ENCODE measurements at regions not wholly inside any gene's neighbourhood (a gene's known extent, or its start where the extent isn't known, plus 50 kb on each side); places are given as distances from the start of the nearest gene placed in this dataset.

DNA sequence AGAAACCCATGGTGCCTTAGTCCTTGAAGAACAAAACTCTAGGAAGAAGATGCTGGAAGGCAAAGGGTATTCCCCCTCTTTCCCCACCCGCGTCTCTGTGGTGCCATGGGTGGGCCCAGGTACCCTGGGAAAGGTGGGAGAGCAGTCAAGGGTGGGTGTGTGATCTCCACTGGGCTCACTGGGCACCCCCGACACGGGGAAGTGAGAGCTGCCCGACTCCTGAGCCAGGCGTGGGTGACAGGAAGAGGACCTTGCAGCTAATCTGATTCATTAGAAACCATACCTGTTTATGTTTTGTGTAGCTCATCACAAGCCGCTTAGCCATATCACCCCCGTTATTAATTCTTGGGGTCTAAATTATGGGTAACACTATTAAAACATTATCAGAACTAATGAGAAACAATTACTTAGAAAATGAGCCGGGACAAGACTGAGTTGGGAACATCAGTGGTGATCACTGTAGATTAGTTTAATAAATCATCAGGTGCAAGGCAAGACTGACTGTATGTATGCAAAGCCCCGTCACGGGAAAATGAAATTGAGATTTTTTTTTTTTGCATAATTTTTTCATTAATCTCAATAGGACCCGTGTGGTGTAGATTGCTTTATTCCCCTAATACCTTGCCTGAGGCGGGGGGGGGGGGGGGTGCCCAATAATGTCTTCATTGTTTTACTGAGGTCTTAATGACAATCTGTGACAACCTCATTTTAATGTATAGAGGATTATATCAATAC, 77.3 kb downstream of the ZIC5 start:
- in situ Hi-C loops (cut with MboI; ENCODE audit: low sequenced_read_pairs) = no loop called here

DNA sequence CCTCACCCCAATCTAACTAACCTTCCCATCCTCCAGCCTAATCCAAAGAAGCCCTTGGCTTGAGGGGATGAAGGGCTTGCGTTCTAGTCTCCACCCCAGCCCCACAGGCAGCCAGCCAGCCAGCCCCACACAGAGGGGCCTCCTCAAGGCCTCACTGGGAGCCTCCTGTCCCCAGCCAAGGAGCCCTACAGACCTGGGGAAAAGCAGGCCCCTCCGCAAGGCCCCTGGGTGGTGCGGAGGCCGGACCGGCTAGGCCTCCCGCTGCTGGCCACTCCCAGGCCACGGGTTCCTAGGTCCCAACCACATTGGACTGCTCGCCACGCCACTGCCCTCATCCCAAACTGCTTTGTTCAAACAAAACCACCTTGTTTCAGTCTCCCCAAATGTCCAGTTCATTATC, 78.0 kb downstream of the ZIC5 start:
- in situ Hi-C loops (cut with MboI; ENCODE audit: low sequenced_read_pairs) = no loop called here

DNA sequence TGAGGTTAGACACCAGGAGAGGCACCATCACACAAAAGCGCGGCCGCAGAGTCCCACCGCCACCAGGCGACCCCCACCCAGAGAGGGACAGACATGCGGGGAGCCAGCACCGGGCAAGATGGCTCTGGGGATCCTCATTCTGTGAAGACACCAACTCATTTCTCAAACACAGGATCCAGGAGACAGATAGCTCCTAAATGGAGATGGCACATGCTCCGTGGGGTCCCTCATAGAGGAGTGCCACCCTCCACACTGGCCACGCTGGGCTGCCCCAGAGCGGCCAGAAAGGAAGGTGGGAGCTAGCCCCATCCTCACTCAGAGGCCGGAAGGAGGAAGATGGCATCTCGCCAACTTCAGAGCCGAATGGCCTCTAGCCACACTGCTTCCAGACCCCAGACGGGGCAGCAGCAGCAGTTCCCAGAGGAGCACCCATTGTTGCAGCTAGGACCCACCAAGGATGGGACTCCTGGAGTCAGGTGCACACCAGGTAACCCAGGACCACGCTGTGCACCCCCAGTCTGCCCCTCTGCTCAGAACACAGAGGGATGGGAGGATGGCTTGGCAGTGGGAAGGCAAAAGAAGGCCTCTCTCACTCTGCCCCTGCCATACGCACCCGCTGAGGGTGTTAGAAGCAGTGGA, 78.6 kb downstream of the ZIC5 start:
- in situ Hi-C loops (cut with MboI; ENCODE audit: low sequenced_read_pairs) = no loop called here

GRCh38 chr13:99892196-99892613, 79.4 kb downstream of the ZIC5 start:
- in situ Hi-C loops (cut with MboI; ENCODE audit: low sequenced_read_pairs) = no loop called here

DNA sequence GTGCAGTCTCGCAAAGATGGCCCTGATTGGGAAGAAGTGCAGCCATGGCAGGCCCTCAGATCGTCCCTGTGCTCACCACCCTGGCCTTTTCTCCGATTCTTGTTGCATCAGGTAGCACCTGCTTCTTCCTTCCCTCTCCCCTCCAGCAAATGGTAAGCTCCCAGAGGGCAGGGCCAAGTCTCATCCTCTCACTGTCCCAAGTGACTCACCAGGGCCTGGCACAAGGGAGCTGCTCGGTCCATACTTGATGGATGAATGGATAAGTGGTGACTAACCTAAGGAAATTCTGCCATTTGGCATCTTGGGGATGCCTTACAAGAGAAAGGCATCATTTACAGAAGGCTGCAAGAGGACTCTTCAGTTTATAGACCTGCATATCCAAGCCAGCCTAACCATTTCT, 84.9 kb downstream of the ZIC5 start:
- in situ Hi-C loops (cut with MboI; ENCODE audit: low sequenced_read_pairs) = no loop called here

DNA sequence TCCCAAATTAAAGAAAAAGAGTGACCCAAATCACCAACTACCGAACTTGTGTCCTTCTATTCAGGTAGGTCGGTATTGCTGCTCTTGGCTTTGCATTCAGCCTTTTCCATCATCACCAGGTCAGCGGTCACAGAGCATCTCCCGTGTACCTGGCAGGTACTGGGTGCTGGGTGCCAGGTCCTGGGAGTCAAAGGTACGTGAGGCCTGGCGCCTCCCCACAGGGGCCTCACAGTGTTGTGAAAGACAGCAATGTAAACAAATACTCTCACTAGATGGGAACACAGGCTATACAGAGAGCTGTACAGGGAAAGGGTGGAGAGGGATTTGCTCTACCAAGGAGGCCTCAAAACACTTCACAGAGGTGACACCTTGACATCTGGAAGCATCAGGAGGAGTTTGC, 86.7 kb downstream of the ZIC5 start:
- in situ Hi-C loops (cut with MboI; ENCODE audit: low sequenced_read_pairs) = no loop called here

DNA sequence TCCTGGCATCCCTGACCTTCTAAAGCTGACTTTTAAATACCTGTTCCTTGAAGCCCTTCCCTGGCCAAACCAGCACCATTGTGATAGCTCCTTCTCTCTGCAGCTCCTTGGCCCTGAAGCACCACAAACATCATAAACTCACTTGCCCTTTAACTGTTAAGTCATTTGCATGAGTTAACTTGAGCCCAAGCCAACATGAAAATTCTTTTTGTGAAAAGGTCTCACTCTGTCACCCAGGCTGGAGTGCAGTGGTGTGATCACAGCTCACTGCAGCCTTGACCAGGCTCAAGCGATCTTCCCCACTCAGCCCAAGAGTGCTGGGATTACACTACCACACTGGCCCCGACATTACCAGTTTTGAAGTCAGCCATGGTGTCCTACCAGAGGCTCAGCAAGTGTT, 87.8 kb downstream of the ZIC5 start:
- in situ Hi-C loops (cut with MboI; ENCODE audit: low sequenced_read_pairs) = no loop called here

DNA sequence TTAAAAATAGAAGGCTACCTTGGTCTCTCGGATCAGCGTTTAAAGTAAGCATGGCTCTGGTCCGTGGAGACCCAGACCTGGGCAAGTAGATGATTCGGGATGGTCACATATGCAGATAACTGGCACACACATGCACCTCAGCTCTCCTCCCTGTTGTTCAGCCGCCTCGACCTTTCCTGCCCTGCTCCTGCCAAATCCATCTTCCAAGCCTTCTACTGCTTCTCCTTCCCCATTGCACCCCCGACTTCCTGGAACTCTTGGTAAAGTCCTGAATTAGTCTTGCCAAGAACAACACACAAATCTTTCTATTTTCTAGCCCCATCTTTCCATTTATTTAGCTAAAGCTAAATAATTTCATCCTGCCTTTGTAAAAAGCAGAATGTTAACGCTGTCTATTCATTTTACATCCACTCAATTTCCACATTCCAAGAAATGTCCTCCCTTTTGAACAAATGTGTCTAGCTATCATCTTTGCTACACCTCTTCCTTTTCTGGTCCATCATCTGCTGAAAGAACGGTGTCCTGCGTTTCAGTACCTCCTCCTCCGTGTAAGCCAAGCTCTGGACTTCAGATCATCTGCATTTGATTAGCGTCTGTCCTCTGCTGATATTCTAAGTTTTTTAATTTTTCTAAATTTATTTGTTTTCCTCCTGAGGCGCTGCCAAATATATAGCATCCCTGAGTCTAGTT, 92.5 kb downstream of the ZIC5 start:
- in situ Hi-C loops (cut with MboI; ENCODE audit: low sequenced_read_pairs) = no loop called here

GRCh38 chr13:99876651-99877050, 94.9 kb downstream of the ZIC5 start:
- in situ Hi-C loops (cut with MboI; ENCODE audit: low sequenced_read_pairs) = no loop called here

DNA sequence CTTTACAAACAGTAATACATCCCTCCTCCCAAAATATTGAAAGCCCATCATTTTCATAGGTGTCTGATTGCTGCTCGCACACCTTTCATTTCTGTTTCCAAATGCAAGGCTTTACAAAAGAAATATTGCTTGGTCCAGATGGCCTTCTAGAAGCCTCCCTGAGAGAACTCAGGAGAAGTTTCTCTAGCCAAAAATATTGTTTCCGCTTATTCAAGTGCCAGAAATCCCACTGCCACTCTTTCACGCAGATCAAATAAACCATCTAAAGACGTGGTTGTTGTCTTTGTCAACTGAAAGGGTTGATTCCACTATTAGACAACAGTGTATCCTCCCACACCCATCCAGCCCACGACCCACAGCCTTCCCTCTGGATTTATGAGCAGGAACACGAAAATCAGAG, 96.2 kb downstream of the ZIC5 start:
- in situ Hi-C loops (cut with MboI; ENCODE audit: low sequenced_read_pairs) = no loop called here

DNA sequence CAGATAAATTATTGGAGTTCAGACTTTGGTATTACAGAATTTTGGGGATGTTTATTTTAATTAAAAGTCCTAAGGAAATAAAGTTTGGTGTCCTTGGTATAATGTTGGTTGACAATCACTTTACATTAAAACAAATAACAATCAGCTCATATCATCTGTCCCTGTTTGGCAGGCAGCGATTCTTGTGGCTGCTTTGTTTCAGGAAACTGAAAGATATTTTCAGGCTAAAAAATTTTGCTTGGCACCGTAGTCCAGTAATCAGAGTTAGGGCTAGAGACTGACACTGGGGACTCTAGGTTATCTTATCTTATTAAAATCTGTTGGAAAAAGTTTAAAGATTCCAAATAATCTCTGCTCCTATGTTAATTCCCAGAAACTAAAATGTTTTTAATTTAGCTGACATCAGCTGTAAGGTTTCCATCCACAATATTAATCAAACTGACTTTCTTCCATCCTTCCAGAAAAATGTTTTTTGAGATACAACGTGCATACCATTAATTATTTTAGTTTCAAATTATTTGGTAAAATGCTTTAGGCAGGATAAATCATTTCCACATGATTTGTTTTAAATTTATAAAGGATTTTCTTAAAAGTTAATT, 97.6 kb downstream of the ZIC5 start:
- in situ Hi-C loops (cut with MboI; ENCODE audit: low sequenced_read_pairs) = no loop called here

DNA sequence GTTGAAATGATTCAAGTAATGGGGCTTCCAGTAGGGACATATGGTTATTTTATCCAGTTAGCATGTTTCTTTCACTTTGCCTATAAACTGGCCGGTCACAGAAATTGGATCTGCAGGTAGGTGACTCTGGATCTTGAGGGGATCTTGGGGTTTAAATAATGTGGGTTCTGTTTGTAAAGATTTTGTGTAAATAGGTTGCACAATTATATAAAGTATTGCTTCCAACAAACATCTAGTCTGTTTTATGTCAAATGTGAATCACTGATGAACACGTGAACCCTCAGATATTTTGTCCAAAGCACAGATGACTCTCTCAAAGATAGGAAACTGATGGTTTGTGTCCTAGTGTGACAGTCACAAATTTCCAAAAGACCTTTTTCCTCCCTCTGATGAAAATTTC, 98.4 kb downstream of the ZIC5 start:
- in situ Hi-C loops (cut with MboI; ENCODE audit: low sequenced_read_pairs) = no loop called here

- in situ Hi-C loops (cut with MboI; ENCODE audit: low sequenced_read_pairs) = no loop called here
These were observed 100.2 kb downstream of the ZIC5 start for GRCh38 chr13:99871249-99871898.

DNA sequence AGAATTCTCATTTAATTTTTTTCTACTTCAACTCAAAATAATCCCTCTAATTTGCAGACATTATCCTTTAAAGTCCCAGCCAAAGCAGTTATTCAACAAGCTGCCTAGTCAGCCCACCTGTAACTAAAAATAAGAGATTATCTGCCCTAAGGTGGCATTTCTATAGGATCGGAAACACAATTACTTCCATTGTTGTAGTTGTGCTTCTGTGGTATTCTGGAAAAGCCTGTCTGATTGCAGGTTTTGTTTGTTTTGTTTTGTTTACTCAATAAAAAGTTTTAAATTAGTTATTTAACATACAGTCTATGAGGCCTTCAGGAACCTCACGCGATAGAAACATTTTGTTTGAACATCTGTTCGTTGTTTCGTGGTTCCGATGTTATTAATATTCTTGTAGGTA, 101.0 kb downstream of the ZIC5 start:
- in situ Hi-C loops (cut with MboI; ENCODE audit: low sequenced_read_pairs) = no loop called here

GRCh38 chr13:99869830-99870229, 101.7 kb downstream of the ZIC5 start:
- in situ Hi-C loops (cut with MboI; ENCODE audit: low sequenced_read_pairs) = no loop called here

DNA sequence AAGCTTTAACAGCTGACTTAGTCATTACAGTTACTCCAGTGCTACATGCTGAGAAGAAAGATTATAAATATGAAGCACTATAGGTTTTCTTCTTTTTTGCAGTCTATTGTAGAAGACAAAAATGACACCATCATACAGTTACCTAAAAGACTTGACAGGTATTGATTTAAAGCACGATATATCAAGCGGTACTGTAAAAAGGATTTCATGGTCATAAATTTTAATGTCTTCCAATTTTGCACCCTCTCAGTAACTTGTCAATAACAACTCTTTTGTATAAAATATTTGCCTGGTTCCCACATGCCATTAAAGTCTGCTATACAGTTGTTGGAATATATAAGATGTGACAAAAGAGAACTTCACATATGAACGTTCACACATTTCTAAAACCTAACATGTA, 102.8 kb downstream of the ZIC5 start:
- in situ Hi-C loops (cut with MboI; ENCODE audit: low sequenced_read_pairs) = no loop called here

DNA sequence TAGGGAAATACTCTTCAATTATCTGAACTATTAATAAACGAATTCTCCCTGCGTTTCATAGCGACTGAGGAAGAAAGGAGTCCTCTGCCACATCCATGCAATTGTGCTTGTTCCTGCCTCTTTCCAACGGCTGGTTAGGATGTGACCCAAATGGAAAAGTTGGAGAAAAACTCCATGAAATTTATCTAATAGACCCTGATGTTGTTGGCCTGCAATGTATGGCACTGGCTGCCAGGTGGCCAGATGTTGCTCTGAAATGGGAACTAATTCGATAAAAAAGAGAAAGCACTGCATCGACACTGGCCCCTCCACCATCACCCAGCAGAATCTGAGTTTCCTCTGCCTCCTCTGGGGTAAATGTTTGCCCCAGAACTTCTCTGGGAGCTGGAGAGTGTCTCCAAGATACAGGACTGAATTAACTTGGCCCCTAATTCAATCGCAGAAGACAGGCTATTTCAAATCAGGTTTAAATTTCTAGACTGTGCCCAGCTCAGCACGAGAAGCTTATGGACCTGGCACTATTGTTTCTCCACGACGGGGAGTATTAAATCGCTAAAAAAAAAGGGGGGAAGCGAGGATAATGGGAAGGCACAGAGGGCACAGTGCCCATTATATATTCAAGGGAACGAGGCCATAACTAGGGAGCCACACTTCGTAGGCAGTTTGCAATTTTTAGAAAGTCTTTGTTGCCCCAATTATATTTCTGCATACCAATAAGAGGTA, 103.9 kb downstream of the ZIC5 start:
- in situ Hi-C loops (cut with MboI; ENCODE audit: low sequenced_read_pairs) = no loop called here

DNA sequence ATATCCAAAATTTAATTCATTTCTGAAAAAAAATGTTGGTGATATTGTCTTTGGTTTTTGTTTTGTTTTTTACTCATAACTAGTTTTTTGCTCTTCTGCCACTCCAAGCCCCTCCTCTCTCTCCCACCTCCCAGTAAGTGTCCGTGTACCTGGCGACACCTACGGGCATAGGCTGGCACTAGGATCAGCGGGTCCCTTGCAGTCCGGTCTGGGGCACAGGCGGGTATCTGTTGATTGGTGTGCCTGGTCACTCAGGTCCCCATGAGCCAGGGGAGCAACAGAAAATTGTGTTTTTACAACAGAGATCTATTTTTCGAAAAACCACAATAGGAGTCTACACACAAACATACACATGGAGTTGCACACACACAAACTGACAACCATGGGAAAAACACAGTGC, 104.8 kb downstream of the ZIC5 start:
- in situ Hi-C loops (cut with MboI; ENCODE audit: low sequenced_read_pairs) = no loop called here

- in situ Hi-C loops (cut with MboI; ENCODE audit: low sequenced_read_pairs) = no loop called here
These were observed 106.1 kb downstream of the ZIC5 start for GRCh38 chr13:99865420-99865930.

DNA sequence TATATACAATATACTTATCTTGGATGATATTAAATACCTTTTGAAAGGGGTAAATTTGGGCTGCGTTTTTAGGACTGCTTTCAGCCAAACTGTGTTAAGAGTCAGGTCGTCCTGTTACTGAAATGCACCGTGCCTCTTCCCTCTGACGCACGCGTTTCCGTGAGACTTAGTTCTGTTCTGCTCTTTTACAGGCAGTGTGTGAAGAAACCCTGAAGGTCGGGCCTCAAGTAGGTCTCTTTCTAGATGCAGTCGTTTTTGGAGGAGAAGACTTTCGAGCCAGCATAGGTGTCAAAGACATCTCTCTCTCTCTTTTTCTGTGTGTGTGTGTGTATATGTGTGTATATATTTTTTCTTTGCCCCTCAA, 107.0 kb downstream of the ZIC5 start:
- in situ Hi-C loops (cut with MboI; ENCODE audit: low sequenced_read_pairs) = no loop called here

All from HL-60/S4 treated with retinoic acid at 250 ng/mL for 4 days and 3 days (cell line).